ENCODE measurements at regions not wholly inside any gene's neighbourhood (a gene's known extent, or its start where the extent isn't known, plus 50 kb on each side); places are given as distances from the start of the nearest gene placed in this dataset.

GRCh38 chr9:13049223-13049622 lies 230.3 kb downstream of the MPDZ start:
- Histone ChIP-seq H3K4me1 (ENCODE audit: control insufficient read depth, insufficient read depth, low read length) (no peaks in the 10 kb centered on the region), H3K27me3 (ENCODE audit: control insufficient read depth, insufficient read depth, low read length) (no peaks in the 10 kb centered on the region), H3K4me3 (ENCODE audit: low read length) (no peak overlapping the region), H3K27ac (ENCODE audit: low read depth, low read length) (no peak overlapping the region), H3K9ac (ENCODE audit: low read length) (no peak overlapping the region), H3K36me3 (ENCODE audit: control insufficient read depth, insufficient read depth, low read length) (no peaks in the 10 kb centered on the region)

- H3K9ac ChIP-seq (ENCODE audit: low read length): no peak overlapping the region
- no peaks in the 10 kb centered on the region for H3K4me1 ChIP-seq (ENCODE audit: control insufficient read depth, insufficient read depth, low read length)
- no peaks in the 10 kb centered on the region for H3K36me3 ChIP-seq (ENCODE audit: control insufficient read depth, insufficient read depth, low read length)
- no peaks in the 10 kb centered on the region for H3K27me3 ChIP-seq (ENCODE audit: control insufficient read depth, insufficient read depth, low read length)
- H3K4me3 ChIP-seq (ENCODE audit: low read length): no peak overlapping the region
- no peak overlapping the region for H3K27ac ChIP-seq (ENCODE audit: low read depth, low read length)
Observed at GRCh38 chr9:13053504-13053903, 226.0 kb downstream of the MPDZ start.

- H3K27me3 ChIP-seq (ENCODE audit: control insufficient read depth, insufficient read depth, low read length): no peaks in the 10 kb centered on the region
- H3K27ac ChIP-seq (ENCODE audit: low read depth, low read length): no peak overlapping the region
- no peaks in the 10 kb centered on the region for H3K4me1 ChIP-seq (ENCODE audit: control insufficient read depth, insufficient read depth, low read length)
- no peak overlapping the region for H3K4me3 ChIP-seq (ENCODE audit: low read length)
- no peaks in the 10 kb centered on the region for H3K36me3 ChIP-seq (ENCODE audit: control insufficient read depth, insufficient read depth, low read length)
- H3K9ac ChIP-seq (ENCODE audit: low read length): no peak overlapping the region
Observed at GRCh38 chr9:13054389-13054788, 225.1 kb downstream of the MPDZ start.
